PC-3 (cell line): ENCODE measurements at regions not wholly inside any gene's neighbourhood (a gene's known extent, or its start where the extent isn't known, plus 50 kb on each side); places are given as distances from the start of the nearest gene placed in this dataset.

ENCODE experiments used
- ATAC-seq: fragments of 200-7000 bp; cut with Tn5 transposase; 2 replicates; pipeline ENCODE4 v1.9.1; 2020; ENCODE audit warnings: mild to moderate bottlenecking, moderate library complexity
- BruUV-seq: library from RNA; stranded (reverse); fragments of 400-500 nt; replicated peaks from 2 replicates; lab custom pipeline; 2021; lab: Mats Ljungman, UMichigan
- CTCF ChIA-PET: fragments of 300-600 bp; sonication (Branson Sonifier 250); formaldehyde crosslinking; loops from one replicate; lab custom pipeline; 2022; ENCODE audit warnings: antibody characterized with exemption; lab: Charles Lee
- POLR2A ChIA-PET: fragments of 300-600 bp; sonication (Branson Sonifier 250); formaldehyde crosslinking; loops from one replicate; lab custom pipeline; 2022; ENCODE audit warnings: antibody characterized with exemption; ENCODE audit not compliant: unreplicated experiment; lab: Charles Lee
- DNase-seq: peaks from one replicate; pipeline ENCODE4 v3.0.0-alpha.2; 2015
- H2AFZ ChIP-seq: fragments of 300-600 bp; sonication (generic); 2 replicates; pipeline ENCODE4 v1.6.0; 2016; ENCODE audit warnings: antibody characterized with exemption, low read length
- H3F3A ChIP-seq: fragments of 300-600 bp; sonication (generic); one replicate; pipeline ENCODE4 v1.6.0; 2017; ENCODE audit warnings: antibody characterized with exemption, low read length, control low read depth, mild to moderate bottlenecking; ENCODE audit not compliant: unreplicated experiment
- H3K27ac ChIP-seq: fragments of 300-600 bp; sonication (generic); 2 replicates; pipeline ENCODE4 v1.5.1; 2016; ENCODE audit warnings: mild to moderate bottlenecking, low read length
- H3K27me3 ChIP-seq: fragments of 300-600 bp; sonication (generic); 2 replicates; pipeline ENCODE4 v1.6.1; 2016; ENCODE audit warnings: low read length, mixed read lengths
- H3K36me3 ChIP-seq: fragments of 300-600 bp; sonication (generic); 2 replicates; pipeline ENCODE4 v1.6.1; 2016; ENCODE audit warnings: low read depth, mixed run types, low read length, mixed read lengths
- H3K4me1 ChIP-seq: fragments of 300-600 bp; sonication (generic); 2 replicates; pipeline ENCODE4 v1.5.1; 2016; ENCODE audit warnings: low read length; ENCODE audit not compliant: insufficient read depth
- H3K4me2 ChIP-seq: fragments of 300-600 bp; sonication (generic); 2 replicates; pipeline ENCODE4 v1.6.0; 2016; ENCODE audit warnings: low read length
- H3K4me3 ChIP-seq: fragments of 300-600 bp; sonication (generic); 2 replicates; pipeline ENCODE4 v1.5.1; 2016; ENCODE audit warnings: mild to moderate bottlenecking, low read length, mixed read lengths
- H3K79me2 ChIP-seq: fragments of 300-600 bp; sonication (generic); 2 replicates; pipeline ENCODE4 v1.6.1; 2017; ENCODE audit warnings: low read length, mixed read lengths
- H3K9ac ChIP-seq: fragments of 300-600 bp; sonication (generic); 2 replicates; pipeline ENCODE4 v1.6.0; 2016; ENCODE audit warnings: mild to moderate bottlenecking, low read length
- H3K9me2 ChIP-seq: fragments of 300-600 bp; sonication (generic); replicated peaks from 2 replicates; pipeline ENCODE4 v1.6.1; 2016; ENCODE audit warnings: mixed run types, low read length, mixed read lengths
- H3K9me3 ChIP-seq: fragments of 300-600 bp; sonication (generic); 2 replicates; pipeline ENCODE4 v1.6.1; 2016; ENCODE audit warnings: low read length, mixed read lengths
- H4K20me1 ChIP-seq: fragments of 300-600 bp; sonication (generic); 2 replicates; pipeline ENCODE4 v1.6.1; 2016; ENCODE audit warnings: low read length, mixed read lengths
- CTCF ChIP-seq: fragments of 300-600 bp; sonication (generic); conservative IDR thresholded peaks from 2 replicates; pipeline ENCODE4 v1.5.1; 2017; ENCODE audit warnings: antibody characterized with exemption, low read depth, mild to moderate bottlenecking, low read length
- EZH2 ChIP-seq: fragments of 300-600 bp; sonication (generic); IDR thresholded peaks from one replicate; pipeline ENCODE4 v1.6.1; 2017; ENCODE audit warnings: antibody characterized with exemption, mild to moderate bottlenecking, low read length; ENCODE audit not compliant: unreplicated experiment
- EZH2phosphoT487 ChIP-seq: fragments of 300-600 bp; sonication (generic); IDR thresholded peaks from 2 replicates; pipeline ENCODE4 v1.6.1; 2018; ENCODE audit warnings: mild to moderate bottlenecking, antibody characterized with exemption, low read length, borderline replicate concordance
- intact Hi-C: fragments of 100-400 bp; cut with micrococcal nuclease; formaldehyde crosslinking; loops from 2 replicates; pipeline ENCODE4 v1.9.0; 2023

DNA sequence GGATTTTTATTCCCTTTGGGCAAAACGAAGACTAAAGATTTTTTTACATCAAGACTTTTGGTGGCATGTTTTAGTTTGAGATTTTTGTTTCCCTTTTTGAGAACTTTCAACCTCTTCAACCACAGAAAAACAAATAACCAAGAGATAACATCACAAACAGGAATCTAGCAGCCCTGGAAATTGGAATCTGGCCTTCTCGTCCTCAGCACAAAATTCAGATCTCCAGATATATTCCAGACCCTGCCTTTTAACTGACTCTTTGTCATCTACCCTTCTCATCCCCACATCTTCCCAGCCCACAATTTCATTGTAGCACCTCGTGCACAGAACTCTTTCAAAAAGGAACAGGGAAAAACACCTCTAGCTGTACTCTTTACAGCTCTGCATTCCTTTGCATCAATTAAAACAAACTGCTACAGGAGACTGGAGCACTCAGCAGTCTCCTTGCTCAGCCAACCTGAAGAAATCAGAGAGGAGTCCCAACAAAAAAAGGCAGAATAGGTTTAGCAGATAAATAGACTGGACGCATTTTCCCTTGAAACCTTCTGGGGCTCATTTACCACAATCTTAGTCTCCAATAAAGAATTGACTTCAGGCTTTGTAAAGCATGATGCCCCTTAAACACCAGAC is 251.0 kb downstream of the TTLL7 start:
- peaks cover 20% of the 10 kb centered on the region; the same call in 1 of the 2 replicates for H3K27me3 ChIP-seq
- H3K9me3 ChIP-seq, result no peaks in the 10 kb centered on the region
- DNase-seq (no peak), ATAC-seq (no peak)
- TF ChIP-seq EZH2phosphoT487, result no peak
- TF ChIP-seq CTCF, result no peak
- no peak for TF ChIP-seq EZH2
- H3K9ac ChIP-seq, result no peak overlapping the region
- no peaks in the 10 kb centered on the region for H4K20me1 ChIP-seq
- ChIA-PET CTCF (no interaction called here), POLR2A (no interaction called here)
- H3K4me3 ChIP-seq, result no peak overlapping the region
- no peak overlapping the region for H3K4me2 ChIP-seq
- H3F3A ChIP-seq, result no peaks in the 10 kb centered on the region
- H3K27ac ChIP-seq, result no peak overlapping the region
- H2AFZ ChIP-seq, result no peak overlapping the region
- no TSS peak for BruUV-seq
- H3K9me2 ChIP-seq, result no peaks in the 10 kb centered on the region
- no peaks in the 10 kb centered on the region for H3K4me1 ChIP-seq
- H3K36me3 ChIP-seq, result no peaks in the 10 kb centered on the region
- intact Hi-C loops, result no loop called here
- H3K79me2 ChIP-seq, result no peaks in the 10 kb centered on the region

- H3K4me1 ChIP-seq, result no peaks in the 10 kb centered on the region
- POLR2A ChIA-PET, result no interaction called here
- CTCF ChIA-PET, result no interaction called here
- peaks cover 20% of the 10 kb centered on the region; the same call in 1 of the 2 replicates for H3K27me3 ChIP-seq
- ATAC-seq (no peak), DNase-seq (no peak)
- no peak overlapping the region for H3K4me3 ChIP-seq
- no peaks in the 10 kb centered on the region for H3K36me3 ChIP-seq
- H3K4me2 ChIP-seq, result no peak overlapping the region
- H4K20me1 ChIP-seq, result no peaks in the 10 kb centered on the region
- no peaks in the 10 kb centered on the region for H3K79me2 ChIP-seq
- BruUV-seq, result no TSS peak
- H3K9me3 ChIP-seq, result no peaks in the 10 kb centered on the region
- H2AFZ ChIP-seq, result no peak overlapping the region
- TF ChIP-seq EZH2phosphoT487 (no peak), CTCF (no peak), EZH2 (no peak)
- H3K9me2 ChIP-seq, result no peaks in the 10 kb centered on the region
- H3F3A ChIP-seq, result no peaks in the 10 kb centered on the region
- no peak overlapping the region for H3K9ac ChIP-seq
- intact Hi-C loops, result no loop called here
- H3K27ac ChIP-seq, result no peak overlapping the region
Measured at GRCh38 chr1:83746234-83746633, 252.7 kb downstream of the TTLL7 start.

DNA sequence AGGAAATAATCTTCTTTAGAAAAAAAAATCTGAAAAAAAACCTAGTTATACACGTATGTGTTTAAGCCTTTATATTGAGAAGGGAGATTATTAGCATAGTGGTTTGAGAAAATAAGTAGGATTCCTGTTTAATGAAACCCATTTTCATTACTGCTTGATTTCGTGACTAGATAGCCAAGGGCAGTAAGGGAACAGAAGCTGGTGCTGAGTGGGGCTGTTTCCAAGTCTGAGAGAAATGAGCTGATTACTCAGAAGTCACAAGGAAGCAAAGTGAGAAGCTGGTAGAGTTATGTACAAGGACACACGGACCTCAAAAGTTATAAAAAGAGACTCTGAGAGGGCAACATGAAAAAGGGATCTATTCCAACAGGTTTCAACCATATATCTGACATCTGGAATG is 256.5 kb downstream of the TTLL7 start:
- Histone ChIP-seq H3K36me3 (no peaks in the 10 kb centered on the region), H3K4me1 (no peaks in the 10 kb centered on the region), H3K79me2 (no peaks in the 10 kb centered on the region), H3K27ac (no peak overlapping the region), H3K9me2 (no peaks in the 10 kb centered on the region), H3K4me3 (no peak overlapping the region), H2AFZ (no peak overlapping the region), H3K27me3 (peaks cover 20% of the 10 kb centered on the region), H3F3A (no peaks in the 10 kb centered on the region), H3K9me3 (no peaks in the 10 kb centered on the region), H3K9ac (no peak overlapping the region), H3K4me2 (no peak overlapping the region), H4K20me1 (no peaks in the 10 kb centered on the region)
- intact Hi-C loops, result no loop called here
- ChIA-PET CTCF (interaction anchor here (1.0 kb wide), 1 partner anchor 18 kb away, joined by 3 read pairs; no protein-coding TSS in a partner anchor), POLR2A (no interaction called here)
- DNase-seq (no peak), ATAC-seq (no peak)
- BruUV-seq, result no TSS peak
- TF ChIP-seq EZH2, result no peak
- no peak for TF ChIP-seq CTCF
- no peak for TF ChIP-seq EZH2phosphoT487
